Astrocyte (in vitro differentiated cells and primary cell): ENCODE measurements at regions not wholly inside any gene's neighbourhood (a gene's known extent, or its start where the extent isn't known, plus 50 kb on each side); places are given as distances from the start of the nearest gene placed in this dataset.

Experiments
- CTCF ChIP-seq: IDR thresholded peaks from 2 replicates; pipeline ENCODE4 v1.5.1; 2011; ENCODE audit warnings: low read depth, mild to moderate bottlenecking, inconsistent platforms, low read length, moderate library complexity; ENCODE audit not compliant: insufficient read depth
- EZH2 ChIP-seq: IDR thresholded peaks from 2 replicates; pipeline ENCODE4 v1.6.1; 2012; ENCODE audit warnings: mild to moderate bottlenecking, low read length, inconsistent platforms; ENCODE audit not compliant: insufficient read depth

DNA sequence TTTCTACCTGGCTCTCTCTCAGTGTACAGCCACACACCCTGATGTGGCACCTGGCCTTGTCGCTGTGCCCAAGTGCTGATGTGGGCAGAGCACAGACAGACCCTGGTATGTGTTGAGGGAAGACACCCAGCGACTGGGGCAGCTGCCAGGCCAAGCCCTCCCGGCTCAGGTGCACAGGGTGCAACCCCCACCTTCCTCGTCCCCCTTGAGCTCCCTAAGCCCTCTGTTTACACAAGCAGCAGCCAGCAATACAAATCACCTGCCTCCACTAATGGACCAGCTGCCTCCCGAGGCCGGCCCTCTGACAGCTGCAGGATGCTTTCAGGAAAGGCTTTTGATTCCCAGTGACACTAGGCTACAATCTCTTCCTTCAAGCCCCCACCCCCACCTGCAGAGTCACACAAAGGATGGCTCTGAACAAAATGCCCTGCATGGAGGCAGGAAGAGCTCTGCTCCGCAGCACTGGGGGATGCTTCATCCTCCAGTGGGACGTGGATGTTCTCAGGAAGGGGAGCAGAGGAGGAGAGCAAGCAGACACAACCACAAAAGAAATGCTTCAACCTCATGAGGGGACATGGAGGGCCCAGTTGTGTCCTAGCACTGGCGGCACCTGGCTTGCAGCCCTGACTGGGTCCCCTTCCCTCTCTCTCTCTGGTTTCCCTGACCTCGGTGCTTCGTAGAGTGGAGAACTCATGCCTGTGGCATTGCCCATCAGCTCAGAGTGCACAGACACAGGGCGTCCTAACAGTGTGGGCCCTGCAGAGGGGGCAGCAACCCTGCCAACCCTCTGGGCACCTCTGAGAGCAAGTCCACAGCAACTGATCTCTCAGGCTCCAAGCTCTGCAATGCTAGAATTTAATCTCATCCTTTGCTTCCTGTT, 140.8 kb downstream of the BARX1 start:
- TF ChIP-seq CTCF (no peak), EZH2 (no peak)
